AG09319 (cell line): ENCODE measurements at regions not wholly inside any gene's neighbourhood (a gene's known extent, or its start where the extent isn't known, plus 50 kb on each side); places are given as distances from the start of the nearest gene placed in this dataset.
"Not testable (repeated sequence)": the region's sequence is repeated elsewhere in the genome, so short reads cannot be mapped to it uniquely, and the experiment has no call there.

Experiments used
- DNase-seq: peaks from one replicate; pipeline ENCODE4 v3.0.0-alpha.2; 2010; ENCODE audit warnings: low read depth; ENCODE audit errors: extremely low read depth
- TF ChIP-seq, protein P1 (sequence below): IDR thresholded peaks from 2 replicates; pipeline ENCODE4 v1.5.1; 2011; ENCODE audit warnings: low read depth, mild to moderate bottlenecking, inconsistent platforms, low read length, moderate library complexity

DNA sequence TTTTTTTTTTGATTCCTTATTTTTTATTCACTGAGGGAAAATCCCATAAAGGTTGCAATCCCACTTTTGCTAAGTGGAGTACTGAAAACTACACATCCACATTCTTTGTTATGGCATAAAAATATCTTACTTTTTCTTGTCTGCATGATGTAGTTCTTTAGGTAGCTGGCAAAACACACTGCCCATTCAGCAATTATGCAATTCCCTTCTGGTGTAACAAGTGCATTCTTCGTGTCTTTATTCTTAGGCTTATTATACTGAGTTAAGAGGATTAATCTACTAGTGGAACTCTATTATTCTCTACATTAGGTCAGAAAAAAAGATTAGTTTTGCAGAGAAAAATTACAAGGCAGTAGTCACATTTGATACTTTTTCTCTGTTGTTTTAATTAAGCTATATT is 403.8 kb upstream of the GBE1 start:
- no peak for DNase-seq
- TF ChIP-seq, protein P1, sequence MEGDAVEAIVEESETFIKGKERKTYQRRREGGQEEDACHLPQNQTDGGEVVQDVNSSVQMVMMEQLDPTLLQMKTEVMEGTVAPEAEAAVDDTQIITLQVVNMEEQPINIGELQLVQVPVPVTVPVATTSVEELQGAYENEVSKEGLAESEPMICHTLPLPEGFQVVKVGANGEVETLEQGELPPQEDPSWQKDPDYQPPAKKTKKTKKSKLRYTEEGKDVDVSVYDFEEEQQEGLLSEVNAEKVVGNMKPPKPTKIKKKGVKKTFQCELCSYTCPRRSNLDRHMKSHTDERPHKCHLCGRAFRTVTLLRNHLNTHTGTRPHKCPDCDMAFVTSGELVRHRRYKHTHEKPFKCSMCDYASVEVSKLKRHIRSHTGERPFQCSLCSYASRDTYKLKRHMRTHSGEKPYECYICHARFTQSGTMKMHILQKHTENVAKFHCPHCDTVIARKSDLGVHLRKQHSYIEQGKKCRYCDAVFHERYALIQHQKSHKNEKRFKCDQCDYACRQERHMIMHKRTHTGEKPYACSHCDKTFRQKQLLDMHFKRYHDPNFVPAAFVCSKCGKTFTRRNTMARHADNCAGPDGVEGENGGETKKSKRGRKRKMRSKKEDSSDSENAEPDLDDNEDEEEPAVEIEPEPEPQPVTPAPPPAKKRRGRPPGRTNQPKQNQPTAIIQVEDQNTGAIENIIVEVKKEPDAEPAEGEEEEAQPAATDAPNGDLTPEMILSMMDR, result no peak

DNA sequence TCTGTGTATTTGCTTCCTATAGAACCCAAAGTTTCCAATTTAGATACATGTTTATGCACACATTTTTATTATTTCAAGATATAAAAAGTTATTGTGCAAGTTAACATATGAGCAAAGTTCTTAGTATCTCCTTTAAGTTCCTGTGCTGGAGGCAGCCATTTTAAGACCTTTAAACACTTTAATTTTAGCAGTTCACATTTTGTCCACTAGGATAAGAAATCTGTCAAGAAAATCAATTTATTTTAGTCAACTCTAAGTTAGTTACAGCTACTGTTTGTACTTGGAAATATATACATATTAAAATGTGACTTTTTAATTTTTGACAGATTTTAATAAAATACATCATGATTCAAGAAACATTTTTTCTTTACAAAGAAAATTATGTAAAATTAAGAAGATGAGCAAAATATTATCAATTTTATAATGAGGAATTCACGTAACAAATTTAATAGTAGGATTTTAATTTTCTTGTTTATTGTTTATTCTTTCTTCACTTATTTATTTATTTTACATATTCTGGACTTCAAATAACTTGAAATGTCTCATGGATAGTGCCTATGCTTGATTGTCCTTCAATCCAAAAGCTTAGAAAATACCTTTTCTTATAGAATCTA is 402.6 kb upstream of the GBE1 start:
- TF ChIP-seq, protein P1, result no peak
- no peak for DNase-seq

DNA sequence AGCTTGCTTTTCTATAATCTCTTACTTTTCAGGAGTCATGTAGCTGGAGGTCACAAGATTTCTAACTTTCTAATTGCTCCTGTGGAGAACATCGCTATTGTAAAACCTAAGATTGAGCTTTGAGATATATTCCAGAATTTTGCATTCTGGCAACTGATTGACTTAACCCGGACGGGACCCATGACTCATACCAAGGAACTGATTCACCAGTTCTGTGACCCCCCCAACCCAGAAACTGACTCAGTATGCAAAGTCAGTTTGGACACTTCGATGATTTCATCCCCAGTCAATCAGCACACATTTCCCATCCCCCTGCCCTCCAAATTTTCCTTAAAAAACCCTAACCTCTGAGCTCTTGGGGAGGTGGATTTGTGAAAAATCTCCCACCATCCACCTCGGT is 396.5 kb upstream of the GBE1 start:
- peak; percentile 8 for DNase-seq
- TF ChIP-seq, protein P1, result no peak

DNA sequence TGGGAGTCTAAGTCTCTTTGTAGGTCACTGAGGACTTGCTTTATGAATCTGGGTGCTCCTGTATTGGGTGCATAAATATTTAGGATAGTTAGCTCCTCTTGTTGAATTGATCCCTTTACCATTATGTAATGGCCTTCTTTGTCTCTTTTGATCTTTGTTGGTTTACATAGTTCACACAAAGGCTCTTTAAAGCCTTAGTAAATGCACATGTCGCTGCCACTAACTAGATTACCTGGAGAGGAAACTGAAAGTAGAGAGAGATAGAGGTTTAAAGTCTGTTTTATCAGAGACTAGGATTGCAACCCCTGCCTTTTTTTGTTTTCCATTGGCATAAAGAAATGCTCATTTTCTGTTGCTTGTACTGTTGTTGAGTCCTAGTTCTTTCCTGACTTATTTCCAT is 392.4 kb upstream of the GBE1 start:
- not testable (repeated sequence) for DNase-seq

DNA sequence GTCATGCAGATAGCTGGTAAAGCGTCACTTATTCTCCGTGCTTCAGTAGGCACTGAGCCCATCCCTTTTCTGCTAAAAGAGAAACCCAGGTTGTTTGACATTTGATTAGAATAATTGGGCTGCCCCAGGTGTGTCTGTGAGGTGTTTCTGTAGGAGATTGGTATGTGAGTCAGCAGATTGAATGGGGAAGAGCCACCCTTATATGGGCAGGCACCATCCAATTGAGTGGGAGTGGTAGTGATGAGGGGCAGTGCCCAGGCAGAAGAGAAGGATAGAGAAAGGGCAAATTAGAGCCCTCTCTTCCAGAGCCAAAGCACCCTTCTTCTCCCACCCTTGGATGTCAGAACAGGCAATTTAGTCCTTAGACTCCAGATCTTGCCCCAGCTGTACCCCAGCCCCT is 384.3 kb upstream of the GBE1 start:
- TF ChIP-seq, protein P1, result no peak
- no peak for DNase-seq

DNA sequence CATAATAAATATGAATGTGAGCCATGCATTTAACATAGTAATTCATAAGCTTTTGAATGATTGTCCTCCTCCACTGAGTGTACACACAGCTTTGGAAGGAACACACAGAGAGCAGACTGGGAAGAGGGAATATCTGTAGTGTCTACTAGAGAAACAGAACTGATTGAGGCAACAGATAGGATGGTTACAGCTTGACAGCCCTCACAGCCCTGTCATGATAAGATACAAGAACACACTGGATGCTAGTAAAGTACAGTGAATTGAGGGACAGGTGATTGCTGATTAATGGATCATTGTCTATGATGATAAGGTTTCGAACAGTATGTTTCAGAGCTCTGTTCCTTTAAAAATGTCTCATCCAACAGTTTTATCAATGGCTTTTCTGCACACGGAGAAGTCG is 383.4 kb upstream of the GBE1 start:
- TF ChIP-seq, protein P1, result no peak

DNA sequence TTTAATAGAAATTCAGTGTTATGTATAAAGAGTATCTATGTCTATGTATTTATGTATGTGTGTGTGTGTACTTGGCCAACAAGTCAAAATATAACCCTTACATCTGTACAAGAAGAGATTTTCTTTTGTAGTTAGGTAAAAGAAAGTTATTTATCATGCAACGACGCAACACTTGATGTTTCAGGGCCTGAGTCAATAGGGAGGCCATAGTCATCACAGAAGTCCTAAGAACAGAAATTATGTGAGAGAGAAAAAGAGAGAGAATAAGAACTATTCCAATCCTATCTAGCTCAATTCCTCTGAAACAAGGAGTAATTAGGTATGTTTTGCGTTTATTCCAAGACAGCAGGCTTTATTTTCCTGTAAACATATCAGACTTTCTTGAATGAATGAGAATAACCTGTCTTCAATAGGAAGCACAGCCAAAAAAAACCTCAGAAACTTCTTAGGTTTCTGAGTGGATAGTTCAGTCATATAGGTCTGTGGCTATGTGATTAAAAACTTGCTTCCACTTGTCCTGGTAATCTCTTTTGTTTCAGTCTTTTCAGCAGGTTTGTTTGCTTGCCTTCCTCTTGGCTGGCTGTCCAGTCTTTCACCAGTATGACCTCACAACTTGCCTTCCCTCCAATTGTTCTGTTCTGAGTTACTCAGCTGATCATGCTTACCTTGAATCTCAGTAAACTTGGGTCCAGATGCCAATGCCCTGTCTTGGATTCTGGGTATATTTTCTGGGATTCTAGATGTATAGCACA is 382.4 kb upstream of the GBE1 start:
- no peak for DNase-seq

More for the DNA sequence above, 383.4 kb upstream of the GBE1 start:
- no peak for DNase-seq

More for the DNA sequence above, 382.4 kb upstream of the GBE1 start:
- TF ChIP-seq, protein P1, result no peak
